ENCODE measurements at regions not wholly inside any gene's neighbourhood (a gene's known extent, or its start where the extent isn't known, plus 50 kb on each side); places are given as distances from the start of the nearest gene placed in this dataset.

- Histone ChIP-seq H3K36me3 (no peaks in the 10 kb centered on the region), H3K27ac (no peak overlapping the region), H3K4me1 (peaks cover 0 to under 1% of the 10 kb centered on the region in 2 donors), H3K4me3 (no peak overlapping the region), H3K9me3 (no peaks in the 10 kb centered on the region), H3K27me3 (no peaks in the 10 kb centered on the region)
- TF ChIP-seq CTCF (IDR thresholded peaks at IDR 0.05), result no peak
- DNase-seq (ENCODE audit: low spot score), result no peak
Measured at GRCh38 chr10:63738410-63738809, 217.2 kb downstream of the REEP3 start.

GRCh38 chr10:63744060-63744941 lies 223.1 kb downstream of the REEP3 start:
- no peak for DNase-seq (ENCODE audit: low spot score)
- Histone ChIP-seq H3K4me1 (peaks cover 0 to 4% of the 10 kb centered on the region in 2 donors), H3K27me3 (no peaks in the 10 kb centered on the region), H3K9me3 (no peaks in the 10 kb centered on the region), H3K36me3 (no peaks in the 10 kb centered on the region), H3K27ac (no peak overlapping the region), H3K4me3 (no peak overlapping the region)
- no peak for TF ChIP-seq CTCF (IDR thresholded peaks at IDR 0.05)

GRCh38 chr10:63749915-63750314 lies 228.7 kb downstream of the REEP3 start:
- Histone ChIP-seq H3K27ac (no peak overlapping the region), H3K36me3 (no peaks in the 10 kb centered on the region), H3K27me3 (no peaks in the 10 kb centered on the region), H3K9me3 (no peaks in the 10 kb centered on the region), H3K4me1 (no peaks in the 10 kb centered on the region), H3K4me3 (no peak overlapping the region)
- no peak for TF ChIP-seq CTCF (IDR thresholded peaks at IDR 0.05)
- no peak for DNase-seq (ENCODE audit: low spot score)

DNA sequence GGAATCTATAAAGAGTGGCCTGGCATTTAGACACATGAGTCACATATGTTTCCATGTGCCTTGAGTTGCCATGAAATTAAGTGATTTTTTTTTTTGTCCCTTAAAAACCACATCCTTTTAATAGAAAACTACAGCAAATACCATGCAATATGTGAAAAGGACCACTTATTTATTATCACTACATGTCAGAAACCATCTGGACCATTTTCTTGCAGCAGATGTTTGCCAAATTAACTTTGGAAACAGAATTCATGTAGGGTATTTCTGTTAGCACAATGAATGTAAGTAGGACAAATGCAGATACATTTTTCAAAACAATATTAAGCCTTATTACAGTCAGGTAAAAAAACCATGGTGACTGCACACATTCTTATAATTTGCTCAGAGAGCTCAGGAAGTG lies 230.6 kb downstream of the REEP3 start:
- Histone ChIP-seq H3K36me3 (no peaks in the 10 kb centered on the region), H3K27ac (no peak overlapping the region), H3K9me3 (no peaks in the 10 kb centered on the region), H3K27me3 (no peaks in the 10 kb centered on the region), H3K4me1 (no peaks in the 10 kb centered on the region), H3K4me3 (no peak overlapping the region)
- DNase-seq (ENCODE audit: low spot score), result no peak
- TF ChIP-seq CTCF (IDR thresholded peaks at IDR 0.05), result no peak

GRCh38 chr10:63752318-63752717 lies 231.1 kb downstream of the REEP3 start:
- TF ChIP-seq CTCF (IDR thresholded peaks at IDR 0.05), result no peak
- Histone ChIP-seq H3K27me3 (no peaks in the 10 kb centered on the region), H3K4me1 (no peaks in the 10 kb centered on the region), H3K27ac (no peak overlapping the region), H3K4me3 (no peak overlapping the region), H3K9me3 (no peaks in the 10 kb centered on the region), H3K36me3 (no peaks in the 10 kb centered on the region)
- DNase-seq (ENCODE audit: low spot score), result no peak

GRCh38 chr10:63753808-63754207 lies 232.6 kb downstream of the REEP3 start:
- no peak for DNase-seq (ENCODE audit: low spot score)
- Histone ChIP-seq H3K27ac (no peak overlapping the region), H3K4me3 (no peak overlapping the region), H3K36me3 (no peaks in the 10 kb centered on the region), H3K4me1 (no peaks in the 10 kb centered on the region), H3K27me3 (no peaks in the 10 kb centered on the region), H3K9me3 (no peaks in the 10 kb centered on the region)
- no peak for TF ChIP-seq CTCF (IDR thresholded peaks at IDR 0.05)
